Endothelial cell of umbilical vein (primary cell): ENCODE measurements at regions not wholly inside any gene's neighbourhood (a gene's known extent, or its start where the extent isn't known, plus 50 kb on each side); places are given as distances from the start of the nearest gene placed in this dataset.
"Not testable (repeated sequence)": the region's sequence is repeated elsewhere in the genome, so short reads cannot be mapped to it uniquely, and the experiment has no call there.

Source experiments
- EZH2 ChIP-seq: IDR thresholded peaks from 2 replicates; pipeline ENCODE4 v1.6.1; 2012; ENCODE audit warnings: borderline replicate concordance, low read depth, mild to moderate bottlenecking, moderate library complexity, low read length, inconsistent platforms; ENCODE audit not compliant: severe bottlenecking
- POLR2A ChIP-seq: IDR thresholded peaks from 2 replicates; pipeline ENCODE4 v1.6.1; 2012; ENCODE audit warnings: low read depth, mild to moderate bottlenecking, control low read depth, low read length
- TF ChIP-seq, protein P1 (sequence below), 2 donors: IDR thresholded peaks; 1 replicate in 1 of 2; 2 replicates in 1 of 2; pipeline ENCODE4 v1.5.1; 2011; ENCODE audit warnings: low read length in 2 of 2, mild to moderate bottlenecking in 2 of 2, moderate library complexity in 2 of 2, control low read depth in 1 of 2, inconsistent platforms in 1 of 2, low read depth in 1 of 2; ENCODE audit not compliant: insufficient read depth in 1 of 2; ENCODE audit errors: extremely low read depth in 1 of 2

DNA sequence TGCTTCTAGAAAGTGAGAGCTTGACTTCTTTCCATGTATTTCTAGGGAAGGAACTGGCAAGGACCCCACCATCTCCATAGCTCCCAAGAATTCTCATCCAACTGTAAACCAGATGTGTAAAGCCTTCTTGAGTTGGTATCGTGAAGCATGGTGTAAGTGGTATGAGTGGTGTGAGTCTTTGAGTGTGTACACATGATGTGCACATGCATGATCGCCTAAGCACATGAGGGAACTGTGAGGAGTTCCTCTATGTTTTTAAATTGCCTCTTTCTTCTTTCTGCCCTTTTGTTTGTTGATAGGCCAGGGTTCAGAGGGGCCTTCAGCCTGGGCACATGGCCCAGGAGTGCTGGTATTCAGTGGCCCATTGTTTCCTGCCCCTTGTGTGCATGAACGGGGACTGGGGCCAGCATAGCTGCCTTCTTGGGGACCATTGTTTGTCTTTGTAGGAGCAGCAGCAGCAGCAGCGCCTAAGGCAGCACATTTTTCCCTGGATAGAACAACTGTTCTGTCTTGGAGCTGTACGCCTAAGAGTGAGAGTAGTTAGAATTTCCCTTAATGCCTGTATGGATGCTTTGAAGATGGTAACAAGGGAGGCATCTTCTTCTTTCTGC is 95.9 kb downstream of the SRGAP2 start:
- TF ChIP-seq, protein P1, sequence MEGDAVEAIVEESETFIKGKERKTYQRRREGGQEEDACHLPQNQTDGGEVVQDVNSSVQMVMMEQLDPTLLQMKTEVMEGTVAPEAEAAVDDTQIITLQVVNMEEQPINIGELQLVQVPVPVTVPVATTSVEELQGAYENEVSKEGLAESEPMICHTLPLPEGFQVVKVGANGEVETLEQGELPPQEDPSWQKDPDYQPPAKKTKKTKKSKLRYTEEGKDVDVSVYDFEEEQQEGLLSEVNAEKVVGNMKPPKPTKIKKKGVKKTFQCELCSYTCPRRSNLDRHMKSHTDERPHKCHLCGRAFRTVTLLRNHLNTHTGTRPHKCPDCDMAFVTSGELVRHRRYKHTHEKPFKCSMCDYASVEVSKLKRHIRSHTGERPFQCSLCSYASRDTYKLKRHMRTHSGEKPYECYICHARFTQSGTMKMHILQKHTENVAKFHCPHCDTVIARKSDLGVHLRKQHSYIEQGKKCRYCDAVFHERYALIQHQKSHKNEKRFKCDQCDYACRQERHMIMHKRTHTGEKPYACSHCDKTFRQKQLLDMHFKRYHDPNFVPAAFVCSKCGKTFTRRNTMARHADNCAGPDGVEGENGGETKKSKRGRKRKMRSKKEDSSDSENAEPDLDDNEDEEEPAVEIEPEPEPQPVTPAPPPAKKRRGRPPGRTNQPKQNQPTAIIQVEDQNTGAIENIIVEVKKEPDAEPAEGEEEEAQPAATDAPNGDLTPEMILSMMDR (IDR thresholded peaks at IDR 0.05; ENCODE audit: extremely low read depth in 1 of 2, insufficient read depth in 1 of 2, low read depth in 1 of 2, low read length in 2 of 2) = not testable (repeated sequence)
- TF ChIP-seq EZH2, POLR2A: not testable (repeated sequence)
